Neural progenitor cell (in vitro differentiated cells): ENCODE measurements at regions not wholly inside any gene's neighbourhood (a gene's known extent, or its start where the extent isn't known, plus 50 kb on each side); places are given as distances from the start of the nearest gene placed in this dataset.

Source experiments
- DNase-seq: peaks from one replicate; pipeline ENCODE4 v3.0.0-alpha.2; 2016; ENCODE audit warnings: low spot score
- H2AFZ ChIP-seq: fragments of 200-600 bp; sonication (generic); replicated peaks from 2 replicates; pipeline ENCODE4 v1.6.1; 2016; ENCODE audit warnings: antibody characterized with exemption
- H3F3A ChIP-seq: fragments of 200-600 bp; sonication (generic); 2 replicates; pipeline ENCODE4 v1.6.1; 2016; ENCODE audit warnings: antibody characterized with exemption, low read depth
- H3K27ac ChIP-seq: fragments of 200-600 bp; sonication (generic); 2 replicates; pipeline ENCODE4 v1.5.1; 2016; ENCODE audit warnings: mild to moderate bottlenecking
- H3K27me3 ChIP-seq: fragments of 200-600 bp; sonication (generic); 2 replicates; pipeline ENCODE4 v1.6.1; 2016; ENCODE audit warnings: mild to moderate bottlenecking, moderate library complexity
- H3K36me3 ChIP-seq: fragments of 200-600 bp; sonication (generic); 2 replicates; pipeline ENCODE4 v1.5.1; 2016
- H3K4me1 ChIP-seq: fragments of 200-600 bp; sonication (generic); 2 replicates; pipeline ENCODE4 v1.6.1; 2016; ENCODE audit warnings: mixed run types
- H3K4me2 ChIP-seq: fragments of 200-600 bp; sonication (generic); 2 replicates; pipeline ENCODE4 v1.6.1; 2016
- H3K4me3 ChIP-seq: fragments of 200-600 bp; sonication (generic); 2 replicates; pipeline ENCODE4 v1.5.1; 2016
- H3K79me2 ChIP-seq: fragments of 200-600 bp; sonication (generic); 2 replicates; pipeline ENCODE4 v1.6.1; 2016; ENCODE audit warnings: low read depth
- H3K9ac ChIP-seq: fragments of 200-600 bp; sonication (generic); 2 replicates; pipeline ENCODE4 v1.6.1; 2016
- H3K9me3 ChIP-seq: fragments of 200-600 bp; sonication (generic); 2 replicates; pipeline ENCODE4 v1.5.1; 2016; ENCODE audit warnings: low read depth
- H4K20me1 ChIP-seq: fragments of 200-600 bp; sonication (generic); 2 replicates; pipeline ENCODE4 v1.6.1; 2016; ENCODE audit warnings: low read depth
- H3K27ac Mint-ChIP-seq: 3 replicates; pipeline ENCODE4 v1.8.0; 2021; ENCODE audit warnings: mixed read lengths
- H3K27me3 Mint-ChIP-seq: 2 replicates; pipeline ENCODE4 v1.8.0; 2022; ENCODE audit warnings: low read depth, mild to moderate bottlenecking, inconsistent platforms, moderate library complexity, mixed read lengths; ENCODE audit not compliant: insufficient read depth
- H3K36me3 Mint-ChIP-seq: 3 replicates; pipeline ENCODE4 v1.8.0; 2021; ENCODE audit warnings: mixed read lengths
- H3K4me1 Mint-ChIP-seq: 3 replicates; pipeline ENCODE4 v1.8.0; 2021; ENCODE audit warnings: mixed read lengths
- H3K4me3 Mint-ChIP-seq: 3 replicates; pipeline ENCODE4 v1.8.0; 2021; ENCODE audit warnings: mild to moderate bottlenecking, moderate library complexity, mixed read lengths
- H3K9me3 Mint-ChIP-seq: 3 replicates; pipeline ENCODE4 v1.8.0; 2020; ENCODE audit warnings: mixed read lengths
- EZH2 ChIP-seq: fragments of 200-600 bp; sonication (generic); IDR thresholded peaks from 2 replicates; pipeline ENCODE4 v1.6.1; 2017; ENCODE audit warnings: antibody characterized with exemption, mild to moderate bottlenecking, moderate library complexity
- EZH2phosphoT487 ChIP-seq: fragments of 200-600 bp; sonication (generic); IDR thresholded peaks from 2 replicates; pipeline ENCODE4 v1.6.1; 2017; ENCODE audit warnings: antibody characterized with exemption
- TF ChIP-seq, protein P1 (sequence below): fragments of 200-600 bp; sonication (generic); IDR thresholded peaks from 2 replicates; pipeline ENCODE4 v1.5.1; 2017; ENCODE audit warnings: antibody characterized with exemption, mild to moderate bottlenecking

DNA sequence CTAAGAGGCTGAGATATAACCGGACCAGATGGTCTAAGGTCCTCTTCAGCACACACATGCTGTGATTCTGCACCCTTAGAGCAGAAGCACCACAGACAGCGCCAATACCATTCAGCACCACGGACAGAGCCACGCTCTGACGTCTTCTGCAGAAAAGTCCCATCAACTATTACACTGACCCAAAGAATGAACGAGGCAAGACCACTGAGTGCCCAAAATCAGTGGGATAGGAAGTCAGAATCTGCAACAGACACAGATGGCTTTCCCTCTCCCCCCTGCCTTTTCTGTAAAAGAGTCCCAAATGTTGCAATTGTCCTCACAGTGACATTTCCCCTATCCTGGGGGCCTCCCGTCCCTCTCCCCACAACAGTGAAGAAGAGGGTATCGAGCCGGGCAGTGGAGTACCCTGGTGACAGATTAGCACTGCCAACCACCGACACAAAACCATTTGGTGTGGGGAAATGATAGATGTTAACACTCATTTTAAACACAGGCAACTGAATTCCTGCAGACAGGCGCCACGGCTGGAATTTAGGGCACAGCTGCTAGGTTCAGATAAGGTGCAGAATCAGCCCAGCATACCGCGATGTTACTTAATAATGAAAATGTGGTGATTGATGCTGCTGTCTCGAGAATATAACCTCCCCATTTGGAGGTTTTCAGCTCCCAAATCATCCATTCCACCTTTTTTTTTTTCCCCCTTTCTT lies 66.6 kb upstream of the CTNNBL1 start:
- H4K20me1 ChIP-seq = peaks cover 7% of the 10 kb centered on the region
- no peaks in the 10 kb centered on the region for H3K36me3 ChIP-seq
- no peaks in the 10 kb centered on the region for H3K79me2 ChIP-seq
- no peak overlapping the region for H3K4me3 ChIP-seq
- peaks cover under 1% of the 10 kb centered on the region for H3K9me3 Mint-ChIP-seq
- no peaks in the 10 kb centered on the region for H3K4me1 ChIP-seq
- no peaks in the 10 kb centered on the region for H3K9me3 ChIP-seq
- H3K36me3 Mint-ChIP-seq = no peaks in the 10 kb centered on the region
- H3K4me1 Mint-ChIP-seq = no peaks in the 10 kb centered on the region
- no peak overlapping the region for H3K27ac Mint-ChIP-seq
- no peak overlapping the region for H3K9ac ChIP-seq
- DNase-seq = peak; percentile 88
- no peak overlapping the region for H3K27ac ChIP-seq
- H3K27me3 ChIP-seq = peaks cover 73% of the 10 kb centered on the region
- no peak overlapping the region for H3K4me2 ChIP-seq
- H3F3A ChIP-seq = no peaks in the 10 kb centered on the region
- TF ChIP-seq EZH2 (no peak), EZH2phosphoT487 (no peak)
- TF ChIP-seq, protein P1, sequence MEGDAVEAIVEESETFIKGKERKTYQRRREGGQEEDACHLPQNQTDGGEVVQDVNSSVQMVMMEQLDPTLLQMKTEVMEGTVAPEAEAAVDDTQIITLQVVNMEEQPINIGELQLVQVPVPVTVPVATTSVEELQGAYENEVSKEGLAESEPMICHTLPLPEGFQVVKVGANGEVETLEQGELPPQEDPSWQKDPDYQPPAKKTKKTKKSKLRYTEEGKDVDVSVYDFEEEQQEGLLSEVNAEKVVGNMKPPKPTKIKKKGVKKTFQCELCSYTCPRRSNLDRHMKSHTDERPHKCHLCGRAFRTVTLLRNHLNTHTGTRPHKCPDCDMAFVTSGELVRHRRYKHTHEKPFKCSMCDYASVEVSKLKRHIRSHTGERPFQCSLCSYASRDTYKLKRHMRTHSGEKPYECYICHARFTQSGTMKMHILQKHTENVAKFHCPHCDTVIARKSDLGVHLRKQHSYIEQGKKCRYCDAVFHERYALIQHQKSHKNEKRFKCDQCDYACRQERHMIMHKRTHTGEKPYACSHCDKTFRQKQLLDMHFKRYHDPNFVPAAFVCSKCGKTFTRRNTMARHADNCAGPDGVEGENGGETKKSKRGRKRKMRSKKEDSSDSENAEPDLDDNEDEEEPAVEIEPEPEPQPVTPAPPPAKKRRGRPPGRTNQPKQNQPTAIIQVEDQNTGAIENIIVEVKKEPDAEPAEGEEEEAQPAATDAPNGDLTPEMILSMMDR = no peak
- H3K27me3 Mint-ChIP-seq = peaks cover 37% of the 10 kb centered on the region
- no peak overlapping the region for H2AFZ ChIP-seq
- H3K4me3 Mint-ChIP-seq = peak overlapping the region; percentile 16

GRCh38 chr20:37624963-37625362 lies 68.9 kb upstream of the CTNNBL1 start:
- no peak overlapping the region for H3K4me3 ChIP-seq
- H3K36me3 ChIP-seq = no peaks in the 10 kb centered on the region
- H3K4me1 Mint-ChIP-seq = no peaks in the 10 kb centered on the region
- no peak overlapping the region for H3K27ac Mint-ChIP-seq
- H3K9ac ChIP-seq = no peak overlapping the region
- no peak for DNase-seq
- H3K4me3 Mint-ChIP-seq = no peak overlapping the region
- H3K36me3 Mint-ChIP-seq = no peaks in the 10 kb centered on the region
- H2AFZ ChIP-seq = no peak overlapping the region
- H3K27me3 ChIP-seq = peaks cover 58% of the 10 kb centered on the region
- TF ChIP-seq, protein P1 = no peak
- TF ChIP-seq EZH2phosphoT487 (no peak), EZH2 (no peak)
- H3K27ac ChIP-seq = no peak overlapping the region
- H3K4me1 ChIP-seq = no peaks in the 10 kb centered on the region
- H3K4me2 ChIP-seq = no peak overlapping the region
- no peaks in the 10 kb centered on the region for H3F3A ChIP-seq
- peaks cover 7% of the 10 kb centered on the region for H4K20me1 ChIP-seq
- H3K9me3 ChIP-seq = no peaks in the 10 kb centered on the region
- H3K27me3 Mint-ChIP-seq = peaks cover 42% of the 10 kb centered on the region
- H3K79me2 ChIP-seq = no peaks in the 10 kb centered on the region
- no peaks in the 10 kb centered on the region for H3K9me3 Mint-ChIP-seq

DNA sequence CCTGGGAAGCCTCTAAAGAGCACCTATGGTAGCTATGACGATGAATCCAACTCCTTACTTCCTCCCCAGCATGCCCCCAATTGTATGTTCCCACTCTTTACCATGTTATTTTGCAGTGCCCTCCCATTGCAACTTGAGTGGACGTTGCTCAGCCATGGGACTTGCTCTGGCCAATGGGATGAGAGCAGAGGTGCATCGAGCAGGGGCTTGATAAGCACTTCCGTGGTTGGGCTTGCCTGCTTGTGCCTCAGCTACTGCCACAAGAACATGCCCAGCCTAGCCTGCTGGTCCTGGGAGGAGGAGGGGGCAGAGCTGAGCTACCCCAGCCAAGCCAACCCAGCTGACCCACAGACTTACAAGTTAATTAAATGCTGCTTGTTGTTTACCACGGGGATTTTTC lies 71.1 kb upstream of the CTNNBL1 start:
- Mint-ChIP-seq H3K27ac (no peak overlapping the region), H3K4me1 (no peaks in the 10 kb centered on the region), H3K4me3 (no peak overlapping the region), H3K36me3 (no peaks in the 10 kb centered on the region), H3K9me3 (no peaks in the 10 kb centered on the region), H3K27me3 (peaks cover 35% of the 10 kb centered on the region)
- no peaks in the 10 kb centered on the region for H3K79me2 ChIP-seq
- H3K36me3 ChIP-seq = no peaks in the 10 kb centered on the region
- no peak overlapping the region for H3K9ac ChIP-seq
- DNase-seq = peak; percentile 21
- no peaks in the 10 kb centered on the region for H3F3A ChIP-seq
- no peak overlapping the region for H3K4me2 ChIP-seq
- H3K4me1 ChIP-seq = no peaks in the 10 kb centered on the region
- peaks cover 7% of the 10 kb centered on the region for H4K20me1 ChIP-seq
- peaks cover 55% of the 10 kb centered on the region for H3K27me3 ChIP-seq
- no peak overlapping the region for H3K4me3 ChIP-seq
- H2AFZ ChIP-seq = no peak overlapping the region
- TF ChIP-seq, protein P1 = no peak
- TF ChIP-seq EZH2 (no peak), EZH2phosphoT487 (no peak)
- no peaks in the 10 kb centered on the region for H3K9me3 ChIP-seq
- H3K27ac ChIP-seq = no peak overlapping the region
